Trophoblast cell (in vitro differentiated cells and primary cell): ENCODE measurements at regions not wholly inside any gene's neighbourhood (a gene's known extent, or its start where the extent isn't known, plus 50 kb on each side); places are given as distances from the start of the nearest gene placed in this dataset.

Experiments
- DNase-seq, 2 donors: peaks; one replicate each; pipeline ENCODE4 v3.0.0-alpha.2; 2016
- H2AFZ ChIP-seq: 2 replicates; pipeline ENCODE4 v1.6.1; 2013; ENCODE audit warnings: low read length, moderate library complexity, mild to moderate bottlenecking; ENCODE audit not compliant: insufficient read depth, poor library complexity
- H2AK5ac ChIP-seq: 2 replicates; pipeline ENCODE4 v1.6.1; 2013; ENCODE audit warnings: mild to moderate bottlenecking, low read length
- H2BK120ac ChIP-seq: 2 replicates; pipeline ENCODE4 v1.6.1; 2013; ENCODE audit warnings: low read length, mild to moderate bottlenecking, moderate library complexity; ENCODE audit not compliant: insufficient read depth, poor library complexity
- H2BK12ac ChIP-seq: 2 replicates; pipeline ENCODE4 v1.6.1; 2013; ENCODE audit warnings: mild to moderate bottlenecking, low read length, moderate library complexity
- H2BK5ac ChIP-seq: 2 replicates; pipeline ENCODE4 v1.6.1; 2013; ENCODE audit warnings: low read length, low read depth, moderate library complexity, mild to moderate bottlenecking; ENCODE audit not compliant: poor library complexity
- H3K14ac ChIP-seq: 2 replicates; pipeline ENCODE4 v1.6.1; 2013; ENCODE audit warnings: mild to moderate bottlenecking, low read length
- H3K18ac ChIP-seq: 2 replicates; pipeline ENCODE4 v1.6.1; 2013; ENCODE audit warnings: mild to moderate bottlenecking, low read length
- H3K23ac ChIP-seq: 2 replicates; pipeline ENCODE4 v1.6.1; 2013; ENCODE audit warnings: low read length
- H3K27ac ChIP-seq: 2 replicates; pipeline ENCODE4 v1.5.1; 2013; ENCODE audit warnings: low read depth, mild to moderate bottlenecking, inconsistent platforms, low read length, moderate library complexity
- H3K27me3 ChIP-seq: 2 replicates; pipeline ENCODE4 v1.6.1; 2013; ENCODE audit warnings: inconsistent platforms, mild to moderate bottlenecking, low read length, moderate library complexity; ENCODE audit not compliant: insufficient read depth
- H3K36me3 ChIP-seq, 2 experiments: 1 replicate in 1 of 2; 2 replicates in 1 of 2; pipeline ENCODE4 v1.6.1; 2013; ENCODE audit warnings: low read length in 2 of 2, mild to moderate bottlenecking in 2 of 2, moderate library complexity in 1 of 2; ENCODE audit not compliant: insufficient read depth in 2 of 2, control insufficient read depth in 1 of 2
- H3K4ac ChIP-seq: 2 replicates; pipeline ENCODE4 v1.6.1; 2013; ENCODE audit warnings: low read depth, mild to moderate bottlenecking, low read length, moderate library complexity
- H3K4me1 ChIP-seq, 2 experiments: 1 replicate in 1 of 2; 2 replicates in 1 of 2; pipeline ENCODE4 v1.6.1; 2013; ENCODE audit warnings: low read length in 2 of 2, mild to moderate bottlenecking in 2 of 2, moderate library complexity in 1 of 2; ENCODE audit not compliant: insufficient read depth in 2 of 2, control insufficient read depth in 1 of 2
- H3K4me2 ChIP-seq: 2 replicates; pipeline ENCODE4 v1.6.1; 2013; ENCODE audit warnings: inconsistent platforms, mild to moderate bottlenecking, low read length, moderate library complexity
- H3K4me3 ChIP-seq: 2 replicates; pipeline ENCODE4 v1.5.1; 2013; ENCODE audit warnings: mild to moderate bottlenecking, low read depth, low read length, inconsistent platforms
- H3K79me1 ChIP-seq: one replicate; pipeline ENCODE4 v1.6.1; 2013; ENCODE audit warnings: low read length
- H3K79me2 ChIP-seq: 2 replicates; pipeline ENCODE4 v1.6.1; 2013; ENCODE audit warnings: low read length, mild to moderate bottlenecking; ENCODE audit not compliant: control insufficient read depth, insufficient read depth, poor library complexity
- H3K9ac ChIP-seq: 2 replicates; pipeline ENCODE4 v1.6.1; 2013; ENCODE audit warnings: mild to moderate bottlenecking, low read length
- H3K9me3 ChIP-seq: 2 replicates; pipeline ENCODE4 v1.6.1; 2013; ENCODE audit warnings: low read depth, mild to moderate bottlenecking, control low read depth, inconsistent platforms, low read length; ENCODE audit not compliant: insufficient read depth
- H4K12ac ChIP-seq: 2 replicates; pipeline ENCODE4 v1.6.1; 2013; ENCODE audit warnings: low read depth, mild to moderate bottlenecking, low read length, moderate library complexity
- H4K8ac ChIP-seq: 2 replicates; pipeline ENCODE4 v1.6.1; 2013; ENCODE audit warnings: low read depth, mild to moderate bottlenecking, low read length, moderate library complexity
- H4K91ac ChIP-seq: one replicate; pipeline ENCODE4 v1.6.1; 2013; ENCODE audit warnings: low read depth, mild to moderate bottlenecking, low read length, moderate library complexity
- WGBS: extraction: QIAGEN DNeasy Blood & Tissue Kit; methylation state at CpG from one replicate; pipeline ENCODE4 v1.1.7; 2013; ENCODE audit warnings: missing lambda C conversion rate; ENCODE audit not compliant: insufficient read length, insufficient coverage; ENCODE audit errors: extremely low coverage; 5-methylcytosine and 5-hydroxymethylcytosine counted together

- Histone ChIP-seq H3K79me1 (no peaks in the 10 kb centered on the region), H4K91ac (no peak overlapping the region), H2BK5ac (no peak overlapping the region), H3K4ac (no peak overlapping the region), H3K4me2 (no peak overlapping the region), H2AK5ac (no peak overlapping the region), H3K18ac (no peak overlapping the region), H3K23ac (no peak overlapping the region), H3K79me2 (no peaks in the 10 kb centered on the region), H4K12ac (no peak overlapping the region), H2BK120ac (no peak overlapping the region), H4K8ac (no peak overlapping the region), H2BK12ac (no peak overlapping the region), H3K9ac (no peak overlapping the region), H3K14ac (no peak overlapping the region), H3K4me1 (no peaks in the 10 kb centered on the region), H3K9me3 (no peaks in the 10 kb centered on the region), H3K4me3 (no peak overlapping the region), H2AFZ (no peak overlapping the region), H3K27ac (no peak overlapping the region), H3K36me3 (no peaks in the 10 kb centered on the region), H3K27me3 (no peaks in the 10 kb centered on the region)
- DNase-seq, result no peak
- WGBS, result no CpG with 5 or more reads among the region's 2 CpGs
Measured at GRCh38 chr11:96949464-96949863, 559.7 kb downstream of the JRKL start.

GRCh38 chr11:96954587-96955242 lies 564.9 kb downstream of the JRKL start:
- H4K12ac ChIP-seq, result no peak overlapping the region
- no peak overlapping the region for H2AFZ ChIP-seq
- no peak overlapping the region for H3K4ac ChIP-seq
- H2BK5ac ChIP-seq, result no peak overlapping the region
- no peaks in the 10 kb centered on the region for H3K79me1 ChIP-seq
- no peak for DNase-seq
- H3K27ac ChIP-seq, result no peak overlapping the region
- H3K4me1 ChIP-seq, result no peaks in the 10 kb centered on the region
- H3K4me3 ChIP-seq, result no peak overlapping the region
- H4K8ac ChIP-seq, result no peak overlapping the region
- H3K23ac ChIP-seq, result no peak overlapping the region
- H2BK120ac ChIP-seq, result no peak overlapping the region
- H4K91ac ChIP-seq, result no peak overlapping the region
- no peak overlapping the region for H3K4me2 ChIP-seq
- H3K79me2 ChIP-seq, result no peaks in the 10 kb centered on the region
- H3K27me3 ChIP-seq, result no peaks in the 10 kb centered on the region
- H3K9ac ChIP-seq, result no peak overlapping the region
- H3K36me3 ChIP-seq, result no peaks in the 10 kb centered on the region
- H3K18ac ChIP-seq, result no peak overlapping the region
- no peak overlapping the region for H2AK5ac ChIP-seq
- no CpG with 5 or more reads among the region's 4 CpGs for WGBS
- no peak overlapping the region for H3K14ac ChIP-seq
- H2BK12ac ChIP-seq, result no peak overlapping the region
- no peaks in the 10 kb centered on the region for H3K9me3 ChIP-seq

- no peak overlapping the region for H4K12ac ChIP-seq
- H4K8ac ChIP-seq, result no peak overlapping the region
- no peak overlapping the region for H3K4me3 ChIP-seq
- peaks cover 8% of the 10 kb centered on the region for H3K79me1 ChIP-seq
- no CpG with 5 or more reads among the region's 2 CpGs for WGBS
- no peak for DNase-seq
- no peak overlapping the region for H3K4ac ChIP-seq
- H3K36me3 ChIP-seq, result peaks cover 0 to 2% of the 10 kb centered on the region in 2 experiments
- no peak overlapping the region for H4K91ac ChIP-seq
- no peak overlapping the region for H2BK120ac ChIP-seq
- H3K9ac ChIP-seq, result no peak overlapping the region
- H3K27me3 ChIP-seq, result no peaks in the 10 kb centered on the region
- peaks cover 6 to 8% of the 10 kb centered on the region in 2 experiments for H3K4me1 ChIP-seq
- H3K18ac ChIP-seq, result no peak overlapping the region
- H3K4me2 ChIP-seq, result no peak overlapping the region
- H2AFZ ChIP-seq, result no peak overlapping the region
- no peak overlapping the region for H3K14ac ChIP-seq
- no peak overlapping the region for H2BK12ac ChIP-seq
- no peak overlapping the region for H2AK5ac ChIP-seq
- peaks cover 3% of the 10 kb centered on the region for H3K79me2 ChIP-seq
- no peak overlapping the region for H3K27ac ChIP-seq
- no peak overlapping the region for H3K23ac ChIP-seq
- no peak overlapping the region for H2BK5ac ChIP-seq
- no peaks in the 10 kb centered on the region for H3K9me3 ChIP-seq
Measured at GRCh38 chr11:96960476-96960875, 570.7 kb downstream of the JRKL start.

GRCh38 chr11:96960926-96961325 lies 571.1 kb downstream of the JRKL start:
- H3K4me2 ChIP-seq, result no peak overlapping the region
- H3K9ac ChIP-seq, result no peak overlapping the region
- H3K79me2 ChIP-seq, result peaks cover 3% of the 10 kb centered on the region
- no peak overlapping the region for H3K4me3 ChIP-seq
- no peak overlapping the region for H4K8ac ChIP-seq
- H3K27me3 ChIP-seq, result no peaks in the 10 kb centered on the region
- no peak overlapping the region for H2AK5ac ChIP-seq
- H4K91ac ChIP-seq, result no peak overlapping the region
- no peak overlapping the region for H2AFZ ChIP-seq
- no peak overlapping the region for H3K14ac ChIP-seq
- H3K9me3 ChIP-seq, result no peaks in the 10 kb centered on the region
- no CpG with 5 or more reads among the region's 1 CpG for WGBS
- peaks cover 0 to 2% of the 10 kb centered on the region in 2 experiments for H3K36me3 ChIP-seq
- H3K18ac ChIP-seq, result no peak overlapping the region
- no peak overlapping the region for H2BK5ac ChIP-seq
- H2BK12ac ChIP-seq, result no peak overlapping the region
- H3K4me1 ChIP-seq, result peaks cover 6 to 8% of the 10 kb centered on the region in 2 experiments
- DNase-seq, result no peak
- peaks cover 8% of the 10 kb centered on the region for H3K79me1 ChIP-seq
- no peak overlapping the region for H3K4ac ChIP-seq
- no peak overlapping the region for H3K27ac ChIP-seq
- no peak overlapping the region for H2BK120ac ChIP-seq
- no peak overlapping the region for H4K12ac ChIP-seq
- H3K23ac ChIP-seq, result no peak overlapping the region
